Naive B cell (primary cell): ENCODE measurements at regions not wholly inside any gene's neighbourhood (a gene's known extent, or its start where the extent isn't known, plus 50 kb on each side); places are given as distances from the start of the nearest gene placed in this dataset.
A peak's percentile ranks its signal among the peaks of the same experiment; 100 is the strongest.

ENCODE experiments used
- ATAC-seq, 2 donors: fragments of 150-1000 bp; cut with Tn5 transposase; 2 replicates each; pipeline ENCODE4 v1.10.0; 2021; ENCODE audit warnings: low read depth in 2 of 2, mild to moderate bottlenecking in 2 of 2, moderate library complexity in 2 of 2
- DNase-seq: peaks from one replicate; pipeline ENCODE4 v3.0.0; 2022
- H3K27ac Mint-ChIP-seq, 6 donors: one replicate each; pipeline ENCODE4 v1.8.0; 2020 to 2022; ENCODE audit warnings: mild to moderate bottlenecking in 6 of 6, mixed read lengths in 6 of 6, moderate library complexity in 5 of 6, inconsistent platforms in 2 of 6
- H3K27me3 Mint-ChIP-seq, 3 donors: one replicate each; pipeline ENCODE4 v1.8.0; 2021 to 2022; ENCODE audit warnings: mixed read lengths in 3 of 3, mild to moderate bottlenecking in 1 of 3
- H3K36me3 Mint-ChIP-seq, 2 donors: one replicate each; pipeline ENCODE4 v1.8.0; 2020 to 2022; ENCODE audit warnings: mixed read lengths in 2 of 2, inconsistent platforms in 1 of 2, mild to moderate bottlenecking in 1 of 2
- H3K4me1 Mint-ChIP-seq, 3 donors: one replicate each; pipeline ENCODE4 v1.8.0; 2020 to 2022; ENCODE audit warnings: mixed read lengths in 3 of 3, inconsistent platforms in 1 of 3, mild to moderate bottlenecking in 1 of 3, moderate library complexity in 1 of 3
- H3K4me3 Mint-ChIP-seq, 8 donors: one replicate each; pipeline ENCODE4 v1.8.0; 2020 to 2022; ENCODE audit warnings: mild to moderate bottlenecking in 8 of 8, mixed read lengths in 8 of 8, moderate library complexity in 8 of 8, inconsistent platforms in 2 of 8
- H3K9me3 Mint-ChIP-seq, 7 donors: one replicate each; pipeline ENCODE4 v1.8.0; 2020 to 2022; ENCODE audit warnings: mixed read lengths in 7 of 7, mild to moderate bottlenecking in 5 of 7, inconsistent platforms in 2 of 7, moderate library complexity in 1 of 7

- no peak for ATAC-seq
- Mint-ChIP-seq H3K4me1 (peaks cover 16 to 29% (median 21%) of the 10 kb centered on the region in 3 donors), H3K36me3 (no peaks in the 10 kb centered on the region), H3K4me3 (no peak overlapping the region), H3K27me3 (no peaks in the 10 kb centered on the region), H3K9me3 (peaks cover 0 to 5% (median 2%) of the 10 kb centered on the region in 7 donors), H3K27ac (peak overlapping the region in 1 of 6 donors; percentile 76)
- no peak for DNase-seq
These were observed 83.2 kb upstream of the EED start for GRCh38 chr11:86161336-86161735.

DNA sequence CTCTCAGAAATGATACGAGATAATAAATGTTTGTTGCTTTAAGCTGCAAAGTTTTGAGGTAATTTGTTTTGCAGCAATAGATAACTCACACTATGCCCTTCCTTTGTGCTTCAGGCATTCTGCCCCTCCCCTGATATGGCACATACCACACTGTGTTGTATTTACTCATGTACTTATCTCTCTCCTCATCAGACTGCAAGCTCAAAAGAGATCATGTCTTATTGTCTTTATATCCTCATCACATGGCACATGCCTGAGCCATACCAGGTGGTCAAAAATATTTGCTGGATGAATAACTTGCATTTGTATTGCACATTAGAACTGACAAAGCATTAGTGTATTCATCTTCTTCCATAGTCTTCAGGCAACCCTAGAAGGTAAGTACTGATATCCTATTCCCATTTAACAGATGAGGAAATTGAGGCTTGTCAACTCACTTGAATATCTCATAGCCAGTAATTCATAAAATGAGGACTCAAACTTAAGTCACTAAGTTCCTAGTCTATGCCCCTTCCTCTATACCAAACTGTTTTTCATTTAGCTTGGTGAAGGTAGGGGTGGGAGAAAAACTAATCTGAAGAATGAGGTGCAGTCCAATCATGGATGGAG is 83.9 kb upstream of the EED start:
- H3K4me3 Mint-ChIP-seq = no peak overlapping the region
- H3K4me1 Mint-ChIP-seq = peaks cover 16 to 31% (median 22%) of the 10 kb centered on the region in 3 donors
- DNase-seq (no peak), ATAC-seq (no peak)
- H3K27me3 Mint-ChIP-seq = no peaks in the 10 kb centered on the region
- no peak overlapping the region for H3K27ac Mint-ChIP-seq
- H3K9me3 Mint-ChIP-seq = peaks cover 0 to 4% (median 0%) of the 10 kb centered on the region in 7 donors
- no peaks in the 10 kb centered on the region for H3K36me3 Mint-ChIP-seq

DNA sequence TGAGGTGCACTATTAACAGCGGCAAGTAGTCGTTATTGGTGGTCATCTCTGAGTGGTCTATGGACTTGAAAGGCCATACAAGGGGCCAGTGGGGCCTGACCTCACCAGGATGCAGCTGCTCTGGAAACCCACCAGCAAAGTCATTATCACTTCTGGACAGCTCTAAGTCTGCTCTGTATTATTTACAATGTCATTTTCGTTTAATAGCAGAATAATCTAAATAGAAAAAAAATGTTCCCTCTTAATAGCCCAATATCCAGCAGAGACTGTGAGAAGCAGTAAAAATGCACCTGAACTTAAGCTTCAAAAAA is 85.0 kb upstream of the EED start:
- Mint-ChIP-seq H3K4me3 (no peak overlapping the region), H3K27ac (peak overlapping the region in 2 of 6 donors; percentile 67 to 77), H3K27me3 (no peaks in the 10 kb centered on the region), H3K36me3 (no peaks in the 10 kb centered on the region), H3K9me3 (peaks cover 0 to 4% (median 0%) of the 10 kb centered on the region in 7 donors), H3K4me1 (peaks cover 16 to 31% (median 22%) of the 10 kb centered on the region in 3 donors)
- no peak for DNase-seq
- no peak for ATAC-seq

- H3K27ac Mint-ChIP-seq = peak overlapping the region in 2 of 6 donors; percentile 67 to 71
- ATAC-seq (no peak), DNase-seq (no peak)
- no peaks in the 10 kb centered on the region for H3K36me3 Mint-ChIP-seq
- H3K27me3 Mint-ChIP-seq = no peaks in the 10 kb centered on the region
- peaks cover 16 to 31% (median 22%) of the 10 kb centered on the region in 3 donors for H3K4me1 Mint-ChIP-seq
- H3K4me3 Mint-ChIP-seq = no peak overlapping the region
- H3K9me3 Mint-ChIP-seq = peaks cover 0 to 4% (median 0%) of the 10 kb centered on the region in 7 donors
These were observed 85.6 kb upstream of the EED start for GRCh38 chr11:86158704-86159580.

DNA sequence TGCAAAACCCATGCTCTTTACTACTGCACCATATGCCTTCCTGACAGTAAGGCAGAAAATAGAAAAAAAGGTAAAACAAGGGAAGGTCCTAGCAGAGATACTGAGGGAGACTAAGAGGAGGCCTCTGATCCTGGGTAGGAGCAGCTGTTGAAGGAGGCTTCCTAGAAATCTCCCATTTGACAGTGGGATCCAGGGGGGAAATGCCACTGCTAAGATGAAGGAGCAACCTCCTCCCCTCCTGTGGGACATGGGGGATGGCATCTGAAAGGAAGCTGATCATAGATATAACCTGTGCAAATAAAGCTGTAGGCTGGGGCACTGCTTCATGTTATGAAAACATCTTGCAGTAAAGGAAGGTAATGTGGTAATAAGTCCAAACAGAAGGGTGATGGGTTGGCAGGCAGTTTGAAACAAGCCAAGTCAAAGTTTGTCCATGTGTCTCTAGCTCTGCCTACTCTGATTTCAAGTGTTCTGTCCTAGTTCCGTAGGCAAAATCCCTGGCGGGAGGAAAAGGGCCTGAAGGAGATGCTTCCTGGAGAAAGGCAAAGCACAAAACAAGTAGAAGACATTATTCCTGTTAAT is 86.7 kb upstream of the EED start:
- Mint-ChIP-seq H3K27me3 (no peaks in the 10 kb centered on the region), H3K4me3 (no peak overlapping the region), H3K36me3 (no peaks in the 10 kb centered on the region), H3K4me1 (peaks cover 16 to 31% (median 22%) of the 10 kb centered on the region in 3 donors), H3K9me3 (peaks cover 0 to 4% (median 0%) of the 10 kb centered on the region in 7 donors), H3K27ac (peak overlapping the region in 1 of 6 donors; percentile 71)
- DNase-seq (no peak), ATAC-seq (no peak)

DNA sequence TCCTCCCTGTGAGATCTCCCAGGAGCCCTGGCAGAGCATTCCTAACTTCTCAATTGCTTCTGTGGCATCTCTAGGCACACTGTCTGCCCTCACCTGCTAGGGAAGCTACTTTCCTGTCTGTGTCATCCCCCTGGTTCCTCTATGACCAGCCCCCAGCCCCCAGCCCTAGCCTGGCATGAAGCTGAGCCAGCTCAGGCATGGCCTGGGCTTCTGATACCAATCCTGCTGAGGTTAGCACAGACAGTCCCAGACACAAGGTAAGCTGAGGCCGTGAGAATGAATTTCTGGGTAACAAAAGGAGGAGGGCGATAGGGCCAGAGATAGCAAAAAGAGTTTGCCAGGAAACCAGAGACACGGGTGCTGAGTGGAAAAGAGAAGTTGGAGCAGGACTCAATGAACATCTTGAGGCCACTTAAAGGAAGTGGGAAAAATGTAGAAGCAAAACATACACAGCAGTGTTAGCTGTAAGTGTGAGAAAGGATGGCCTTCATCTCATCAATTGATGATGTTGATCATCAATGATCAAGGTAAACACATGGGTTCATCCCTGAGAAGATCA is 87.6 kb upstream of the PICALM start:
- Mint-ChIP-seq H3K27ac (peak overlapping the region in 2 of 6 donors; percentile 2 to 34), H3K27me3 (peaks cover 0 to 2% (median 0%) of the 10 kb centered on the region in 3 donors), H3K9me3 (peaks cover 0 to 2% (median 0%) of the 10 kb centered on the region in 7 donors), H3K4me1 (peaks cover 18 to 31% (median 20%) of the 10 kb centered on the region in 3 donors), H3K4me3 (no peak overlapping the region), H3K36me3 (no peaks in the 10 kb centered on the region)
- ATAC-seq (no peak), DNase-seq (no peak)

DNA sequence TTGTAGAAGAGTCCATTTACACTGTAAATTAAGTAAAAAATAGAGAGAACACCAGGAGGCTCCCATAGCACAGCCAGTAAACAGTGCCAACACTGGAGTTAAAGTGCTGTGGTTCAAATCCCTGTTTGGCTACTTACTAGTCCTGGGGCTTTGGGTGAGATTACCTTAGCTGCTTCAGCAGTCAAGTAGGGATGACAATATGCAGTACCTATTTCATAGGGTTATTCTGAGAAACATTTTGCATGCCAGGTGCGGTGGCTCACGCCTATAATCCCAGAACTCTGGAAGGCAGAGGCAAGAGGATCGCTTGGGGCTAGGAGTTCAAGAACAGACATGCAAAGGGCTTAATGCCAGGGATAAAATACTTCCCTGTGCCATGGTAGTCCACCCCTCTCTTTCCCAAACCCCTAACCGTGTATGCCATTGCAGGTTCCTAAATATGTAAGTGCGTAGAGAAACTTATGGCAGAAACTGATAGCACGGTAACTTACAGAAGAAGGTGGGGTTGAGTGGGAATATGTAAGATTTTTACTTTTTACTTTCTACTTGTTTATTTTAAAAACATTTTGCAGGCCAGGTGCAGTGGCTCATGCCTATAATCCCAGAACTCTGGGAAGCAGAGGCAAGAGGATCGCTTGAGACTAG is 86.4 kb upstream of the PICALM start:
- no peak overlapping the region for H3K4me3 Mint-ChIP-seq
- peaks cover 14 to 30% (median 22%) of the 10 kb centered on the region in 3 donors for H3K4me1 Mint-ChIP-seq
- ATAC-seq (no peak), DNase-seq (no peak)
- H3K27ac Mint-ChIP-seq = peak overlapping the region in 1 of 6 donors; percentile 35
- no peaks in the 10 kb centered on the region for H3K36me3 Mint-ChIP-seq
- H3K9me3 Mint-ChIP-seq = peaks cover 0 to 2% (median 0%) of the 10 kb centered on the region in 7 donors
- peaks cover 0 to 5% (median 0%) of the 10 kb centered on the region in 3 donors for H3K27me3 Mint-ChIP-seq

- H3K36me3 Mint-ChIP-seq = no peaks in the 10 kb centered on the region
- H3K27me3 Mint-ChIP-seq = peaks cover 0 to 5% (median under 1%) of the 10 kb centered on the region in 3 donors
- ATAC-seq = no peak
- peaks cover 9 to 19% (median 10%) of the 10 kb centered on the region in 3 donors for H3K4me1 Mint-ChIP-seq
- no peak overlapping the region for H3K4me3 Mint-ChIP-seq
- peak overlapping the region in 1 of 6 donors; percentile 14 for H3K27ac Mint-ChIP-seq
- no peaks in the 10 kb centered on the region for H3K9me3 Mint-ChIP-seq
- no peak for DNase-seq
These were observed 84.6 kb upstream of the PICALM start for GRCh38 chr11:86153439-86153838.

- ATAC-seq (no peak), DNase-seq (no peak)
- Mint-ChIP-seq H3K36me3 (no peaks in the 10 kb centered on the region), H3K27me3 (peaks cover 0 to 5% (median 5%) of the 10 kb centered on the region in 3 donors), H3K9me3 (no peaks in the 10 kb centered on the region), H3K4me1 (peaks cover 9 to 18% (median 10%) of the 10 kb centered on the region in 3 donors), H3K27ac (peak overlapping the region in 1 of 6 donors; percentile 14), H3K4me3 (no peak overlapping the region)
These were observed 84.0 kb upstream of the PICALM start for GRCh38 chr11:86152901-86153300.

DNA sequence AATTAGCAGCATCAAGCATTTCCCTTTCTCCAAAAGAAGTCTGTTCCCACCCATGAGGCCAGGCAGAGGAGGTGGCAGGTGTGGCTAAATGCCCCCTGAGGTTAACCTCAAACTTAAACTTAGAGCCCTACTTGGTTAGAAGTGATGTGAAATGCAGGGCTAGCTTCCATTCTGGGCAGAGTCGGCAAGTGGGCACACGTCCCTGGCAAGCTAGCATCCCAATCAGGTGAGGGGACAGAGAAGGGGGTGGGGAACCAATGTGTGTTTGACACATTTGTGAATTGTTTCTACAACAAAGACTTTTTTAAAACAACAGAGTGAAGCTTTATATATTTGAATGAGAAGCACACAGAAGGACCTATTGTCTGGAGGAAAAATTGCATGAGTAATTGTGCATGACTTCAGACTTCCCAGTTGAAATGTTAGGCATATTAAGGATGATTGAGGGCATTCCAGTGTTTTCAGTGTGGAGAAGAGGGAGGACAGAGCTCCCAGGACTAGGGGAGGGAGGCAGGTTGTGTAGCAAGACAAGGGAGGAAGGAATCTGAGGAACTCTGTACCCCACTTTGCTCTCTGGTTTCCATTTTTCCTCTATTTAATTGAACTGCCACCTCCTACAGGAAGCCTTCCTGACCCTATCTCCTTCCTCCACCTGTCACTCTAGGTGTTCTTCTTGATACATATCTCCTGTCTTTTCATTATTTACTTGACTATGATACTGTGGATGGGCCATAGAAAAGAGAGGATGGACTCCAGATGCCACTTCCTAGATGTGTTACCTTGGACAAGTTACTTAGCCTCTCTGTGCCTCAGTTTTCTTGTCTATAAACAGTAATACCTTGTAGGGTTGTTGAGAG is 83.3 kb upstream of the PICALM start:
- no peak for ATAC-seq
- no peaks in the 10 kb centered on the region for H3K9me3 Mint-ChIP-seq
- no peak overlapping the region for H3K4me3 Mint-ChIP-seq
- H3K27me3 Mint-ChIP-seq = peaks cover 0 to 5% (median 5%) of the 10 kb centered on the region in 3 donors
- no peaks in the 10 kb centered on the region for H3K36me3 Mint-ChIP-seq
- H3K4me1 Mint-ChIP-seq = peaks cover 9 to 18% (median 10%) of the 10 kb centered on the region in 3 donors
- H3K27ac Mint-ChIP-seq = peak overlapping the region in 1 of 6 donors; percentile 56
- DNase-seq = no peak

GRCh38 chr11:86151174-86152005 is 82.5 kb upstream of the PICALM start:
- DNase-seq = no peak
- H3K36me3 Mint-ChIP-seq = no peaks in the 10 kb centered on the region
- peak overlapping the region in 2 of 6 donors; percentile 9 to 74 for H3K27ac Mint-ChIP-seq
- H3K27me3 Mint-ChIP-seq = peaks cover 0 to 5% (median 5%) of the 10 kb centered on the region in 3 donors
- H3K4me3 Mint-ChIP-seq = no peak overlapping the region
- no peaks in the 10 kb centered on the region for H3K9me3 Mint-ChIP-seq
- no peak for ATAC-seq
- peaks cover 6 to 13% (median 10%) of the 10 kb centered on the region in 3 donors for H3K4me1 Mint-ChIP-seq

DNA sequence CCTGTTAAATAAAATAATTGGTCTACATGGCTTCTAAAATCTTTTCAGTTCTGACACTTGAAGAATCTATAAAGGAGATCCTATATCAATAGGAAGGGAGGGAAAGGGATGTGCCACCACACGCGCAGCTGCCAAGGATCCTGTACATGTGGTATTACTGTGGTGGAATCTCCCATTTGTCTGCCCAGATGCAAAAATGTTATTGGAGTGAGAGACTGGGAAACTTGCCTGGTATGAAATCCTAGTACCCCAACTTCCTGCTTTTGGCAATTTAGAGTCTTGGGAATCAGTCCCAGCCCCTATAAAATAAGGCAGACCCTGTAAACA is 81.9 kb upstream of the PICALM start:
- Mint-ChIP-seq H3K4me1 (peaks cover 4 to 11% (median 10%) of the 10 kb centered on the region in 3 donors), H3K36me3 (no peaks in the 10 kb centered on the region), H3K27ac (no peak overlapping the region), H3K4me3 (no peak overlapping the region), H3K27me3 (peaks cover 0 to 5% (median 5%) of the 10 kb centered on the region in 3 donors), H3K9me3 (no peaks in the 10 kb centered on the region)
- no peak for DNase-seq
- no peak for ATAC-seq
